CD4-positive, alpha-beta T cell treated with Interleukin-12 subunit alpha and Interleukin-12 subunit beta, for 1 hour (primary cell): ENCODE measurements at regions not wholly inside any gene's neighbourhood (a gene's known extent, or its start where the extent isn't known, plus 50 kb on each side); places are given as distances from the start of the nearest gene placed in this dataset.
"Not testable (repeated sequence)": the region's sequence is repeated elsewhere in the genome, so short reads cannot be mapped to it uniquely, and the experiment has no call there.

ENCODE experiments used
- DNase-seq: peaks from one replicate; pipeline ENCODE4 v3.0.0-alpha.2; 2020

DNA sequence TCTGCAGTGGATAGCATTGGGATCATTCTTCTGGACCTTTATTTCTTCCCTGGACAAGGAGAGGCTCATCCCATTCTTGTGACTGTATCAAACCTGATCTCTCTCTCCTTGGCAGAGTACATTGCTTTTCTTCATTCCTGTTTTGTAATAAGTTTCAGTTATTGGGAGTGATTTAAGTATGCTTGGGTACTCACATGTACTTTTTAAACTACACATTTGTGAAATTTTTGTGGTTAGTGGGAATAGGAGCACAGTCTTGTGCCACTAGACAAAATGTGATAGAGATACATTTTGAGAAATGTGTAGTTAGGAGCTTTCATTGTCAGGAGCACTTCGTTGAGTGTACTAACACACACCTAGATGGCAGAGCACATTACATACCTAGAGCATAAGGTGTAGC lies 262.6 kb downstream of the C3orf38 start:
- no peak for DNase-seq

DNA sequence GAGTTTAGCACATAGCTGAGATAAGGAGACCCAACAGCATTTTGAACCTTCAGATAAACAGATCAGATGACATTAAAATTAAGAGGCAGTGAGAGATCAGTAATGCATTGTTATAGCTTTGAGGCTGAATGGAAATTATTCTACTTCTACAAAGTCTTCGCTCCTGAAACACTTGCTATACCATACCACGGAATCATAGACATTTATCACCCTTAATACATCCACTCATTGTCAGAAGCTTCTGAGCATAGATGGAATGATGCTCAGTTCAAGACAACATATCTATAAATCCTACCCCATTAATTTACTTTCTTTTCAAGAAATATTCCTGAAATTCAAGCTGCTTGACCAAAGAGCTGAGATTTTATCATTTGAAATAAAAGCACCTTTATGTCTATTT lies 266.7 kb downstream of the C3orf38 start:
- no peak for DNase-seq

DNA sequence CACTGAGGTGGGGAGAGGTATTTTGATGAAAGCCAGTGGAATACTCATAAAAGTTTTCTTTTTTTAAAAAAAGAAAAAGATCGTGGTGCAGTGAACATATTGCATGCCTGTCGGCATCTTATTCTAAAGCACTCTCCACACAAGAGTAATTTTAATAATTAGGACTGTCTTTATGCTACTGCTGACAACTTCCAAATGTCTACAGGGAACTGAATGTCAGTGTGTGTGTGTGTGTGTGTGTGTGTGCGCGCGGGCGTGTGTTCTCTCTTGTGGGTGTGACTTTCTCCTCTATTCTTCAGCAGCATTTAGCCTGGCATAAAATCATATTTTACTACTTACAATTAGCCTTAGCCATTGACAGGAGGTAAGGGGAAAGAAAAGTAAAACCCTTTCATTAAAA lies 268.5 kb downstream of the C3orf38 start:
- no peak for DNase-seq

DNA sequence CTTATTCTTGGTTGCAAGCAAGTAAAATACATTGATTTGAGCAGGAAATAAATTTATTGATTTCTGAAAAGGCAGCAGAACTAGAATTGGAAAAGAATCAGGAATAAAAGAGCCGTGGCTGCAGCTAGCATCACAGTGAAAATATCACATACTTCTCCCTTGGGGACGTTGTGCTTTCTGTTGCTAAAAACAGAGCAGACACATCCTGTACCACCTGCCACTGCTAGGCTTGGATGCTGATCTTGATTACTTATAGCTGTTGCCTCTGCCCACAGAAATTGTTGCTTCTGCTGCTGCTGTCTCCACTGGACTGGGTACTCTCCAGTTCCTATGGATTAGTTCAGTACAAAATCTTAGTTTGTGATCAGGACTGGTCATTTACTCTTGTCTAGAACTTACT lies 283.8 kb downstream of the C3orf38 start:
- no peak for DNase-seq

DNA sequence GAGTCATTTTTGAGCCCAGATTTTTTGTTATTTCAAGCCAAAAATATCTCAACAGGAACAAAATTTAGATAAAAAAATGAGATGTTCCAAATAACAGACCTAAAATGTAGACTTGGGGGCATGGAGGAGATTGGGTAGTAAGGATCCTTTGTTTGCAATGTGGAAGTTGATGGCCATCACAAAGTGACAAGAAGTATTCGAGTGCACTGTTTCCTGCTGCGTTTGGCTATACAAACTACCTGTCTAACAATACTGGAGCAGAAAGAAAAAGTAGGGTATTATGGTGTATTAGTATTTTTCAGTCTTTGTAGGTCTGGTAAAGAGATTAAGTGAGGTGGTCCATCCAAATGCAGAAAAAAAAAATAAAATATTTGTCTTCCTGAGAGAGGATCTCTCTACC lies 284.2 kb downstream of the C3orf38 start:
- no peak for DNase-seq

DNA sequence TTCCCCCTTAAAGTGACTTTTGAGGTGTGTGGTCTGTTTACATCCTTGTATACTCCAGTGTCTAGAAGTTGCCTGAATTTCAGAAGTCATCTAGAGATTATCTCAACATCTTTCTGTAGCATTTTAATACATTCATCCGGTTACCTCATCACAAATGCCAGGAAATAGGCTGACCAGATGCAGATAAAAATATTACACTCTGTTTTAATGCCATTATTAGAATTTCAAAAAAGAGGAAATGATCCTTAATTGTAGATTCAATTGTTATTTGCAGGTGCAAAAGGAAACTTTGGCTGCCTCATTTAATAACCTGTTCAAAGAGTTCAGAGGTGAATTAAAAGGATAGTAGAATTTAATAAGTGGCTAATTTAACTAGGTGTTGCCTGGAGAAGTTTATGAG lies 290.9 kb downstream of the C3orf38 start:
- DNase-seq, result no peak

DNA sequence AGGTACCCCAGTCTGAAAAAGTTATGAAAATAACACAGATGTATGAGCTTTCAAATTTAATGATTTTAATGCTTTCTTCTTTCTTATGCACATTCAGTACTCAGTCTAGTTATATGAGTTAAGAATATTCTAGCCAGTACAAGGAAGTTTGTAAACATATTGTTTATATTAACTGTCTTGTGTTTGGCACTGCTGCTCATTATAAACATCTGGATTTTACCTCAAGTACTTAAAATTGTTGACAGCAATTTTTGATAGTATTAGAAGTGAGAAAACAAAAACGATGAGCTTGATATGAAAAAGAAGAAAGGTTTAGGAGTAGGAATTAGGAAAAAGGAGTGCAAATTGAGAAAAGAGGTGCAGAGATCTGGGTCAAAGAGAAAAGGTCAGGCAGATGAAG lies 293.3 kb downstream of the C3orf38 start:
- no peak for DNase-seq

DNA sequence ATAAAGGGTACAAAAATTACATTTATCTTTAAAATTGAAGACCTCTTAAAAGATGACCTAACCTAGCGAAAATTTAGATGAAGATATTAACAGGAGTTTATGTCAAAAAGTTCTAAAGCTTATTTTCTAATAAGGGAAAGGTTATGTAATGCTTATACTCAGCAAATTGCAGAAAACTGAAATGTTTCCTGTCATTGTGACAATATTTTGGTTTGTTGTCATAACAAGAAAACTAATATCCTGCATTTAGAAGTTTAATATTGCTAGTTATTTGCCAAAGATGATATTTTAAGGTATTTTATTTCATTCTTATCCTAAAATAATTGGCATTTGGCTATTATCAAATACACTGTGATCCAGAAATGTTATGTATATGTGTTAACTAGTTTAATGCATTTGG lies 294.5 kb downstream of the C3orf38 start:
- no peak for DNase-seq

DNA sequence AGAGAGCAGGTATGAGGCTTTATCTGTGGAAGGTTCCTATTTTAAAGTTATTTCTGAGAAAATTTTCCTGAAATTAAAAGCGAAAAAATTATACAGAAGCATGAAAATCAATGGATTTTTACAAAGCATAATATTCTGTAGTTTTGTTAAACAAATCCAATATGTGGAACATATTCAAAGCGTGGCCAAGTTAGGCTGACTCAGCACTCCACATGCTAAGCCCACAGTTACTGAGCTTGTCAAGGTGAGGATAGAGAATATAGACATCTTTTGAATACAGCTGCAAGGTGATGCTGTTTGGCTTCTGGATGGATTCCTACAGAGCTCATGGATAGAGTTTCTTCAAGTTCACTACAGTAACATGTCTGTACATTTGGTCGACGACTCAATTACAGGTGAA lies 302.5 kb downstream of the C3orf38 start:
- no peak for DNase-seq

DNA sequence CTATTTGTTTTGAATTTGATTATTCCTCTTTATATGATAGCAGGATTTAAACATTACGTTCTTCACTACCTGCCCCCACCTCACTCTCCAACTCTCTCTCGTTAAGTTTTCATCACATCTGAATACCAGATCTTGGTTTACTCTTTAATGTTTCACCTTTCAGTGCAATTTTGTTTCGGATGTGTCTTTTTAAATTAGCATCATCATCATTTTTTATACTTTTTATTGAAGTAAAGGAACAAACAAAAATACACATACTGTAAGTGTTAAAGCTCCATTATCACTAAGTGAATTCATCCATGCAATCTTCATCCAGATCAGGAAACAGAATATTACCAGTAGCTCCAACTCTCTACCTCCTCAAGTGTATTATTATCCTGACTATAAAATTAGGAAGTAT lies 310.6 kb downstream of the C3orf38 start:
- no peak for DNase-seq

DNA sequence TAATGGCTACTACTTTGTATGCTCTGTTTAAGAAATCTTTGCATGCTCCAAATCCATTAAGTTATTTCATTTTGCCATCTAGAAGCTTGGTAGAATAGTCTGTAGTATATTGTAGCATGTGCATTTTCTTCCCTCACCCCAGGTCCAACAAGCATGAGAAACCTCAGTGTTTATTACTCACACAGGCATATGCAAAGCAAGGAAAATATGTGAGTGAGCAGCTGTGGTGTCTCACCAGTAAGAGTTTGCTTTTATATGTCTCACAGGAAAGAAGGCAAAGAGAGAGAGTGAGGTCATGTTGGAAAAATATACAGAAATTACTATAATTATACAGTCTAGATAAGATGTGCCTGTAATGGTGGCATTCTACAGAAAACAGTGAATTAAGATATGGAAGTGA lies 312.5 kb downstream of the C3orf38 start:
- DNase-seq, result no peak

DNA sequence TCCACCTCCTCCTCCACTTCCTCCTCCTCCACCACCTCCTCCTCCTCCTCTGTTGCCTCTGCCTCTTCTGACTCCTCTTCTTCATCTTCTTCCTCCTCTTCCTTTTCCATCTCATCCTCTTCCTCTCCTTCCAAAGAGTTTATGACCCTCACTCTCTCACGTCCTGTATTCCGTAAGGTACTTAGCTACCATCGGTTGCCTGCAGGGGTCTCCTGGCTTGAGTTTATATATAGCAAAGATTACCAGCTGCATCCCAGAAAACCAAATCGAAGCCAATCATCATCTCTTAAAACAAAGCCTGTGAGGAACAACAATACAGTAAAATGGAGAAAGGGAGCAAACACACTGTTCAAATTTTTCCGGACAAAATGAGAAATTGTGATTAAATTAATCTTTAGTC lies 317.4 kb downstream of the C3orf38 start:
- DNase-seq, result no peak

DNA sequence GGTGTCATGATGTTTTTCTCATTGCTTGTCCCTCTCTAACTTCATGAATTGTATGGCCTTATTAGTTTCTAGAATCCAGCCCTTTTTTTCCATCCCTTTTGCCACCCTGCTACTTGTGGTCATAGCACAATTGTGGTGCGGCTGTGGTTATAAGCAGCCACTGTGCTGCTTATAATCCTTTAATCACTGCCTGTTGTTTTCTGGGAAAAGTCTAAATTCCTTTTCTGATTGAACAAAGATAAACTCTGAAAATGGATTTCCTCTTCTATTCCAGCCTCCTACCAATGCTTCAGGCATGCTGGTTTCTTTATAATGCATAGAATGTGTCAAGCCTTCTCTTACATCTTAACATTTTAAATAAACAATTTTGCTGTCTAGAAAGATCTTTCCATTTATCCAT lies 319.5 kb downstream of the C3orf38 start:
- no peak for DNase-seq

DNA sequence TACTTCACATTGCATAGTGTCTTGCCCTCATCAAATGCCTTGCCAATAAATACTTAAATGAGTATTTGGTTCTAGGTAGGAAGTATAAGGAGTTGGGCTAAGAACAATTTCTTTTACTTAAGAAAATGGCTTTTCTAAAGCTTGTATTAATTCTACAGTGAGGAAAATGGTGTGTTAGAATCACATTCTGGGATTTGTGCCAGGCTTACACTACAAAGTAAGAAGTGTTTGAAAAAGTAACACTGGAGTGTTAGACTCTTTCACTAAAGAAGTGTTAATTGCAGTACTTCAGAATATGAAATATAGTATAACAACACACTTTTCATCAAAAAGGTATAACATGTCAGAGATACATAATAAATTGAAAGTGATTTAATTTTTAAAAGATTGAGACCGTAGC lies 328.7 kb downstream of the C3orf38 start:
- no peak for DNase-seq

DNA sequence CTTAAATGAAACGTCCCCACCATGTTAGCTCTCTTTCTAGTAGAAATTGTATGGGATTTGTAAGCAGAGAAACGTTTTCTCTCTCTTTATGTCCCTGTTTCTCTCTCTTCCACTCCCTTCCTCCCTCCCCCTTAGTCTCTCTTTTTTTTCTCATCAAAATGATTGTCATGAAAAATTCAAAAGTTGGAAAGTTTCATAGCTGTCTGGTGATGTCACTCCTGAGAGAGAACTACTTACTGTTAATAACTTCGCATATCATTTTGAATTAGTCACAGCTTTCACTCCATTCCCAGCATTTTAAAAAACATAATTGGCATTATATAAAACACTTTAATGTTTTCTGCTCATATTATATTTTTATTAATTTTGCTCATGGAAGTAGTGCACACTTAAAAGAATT lies 331.1 kb downstream of the C3orf38 start:
- DNase-seq, result no peak

DNA sequence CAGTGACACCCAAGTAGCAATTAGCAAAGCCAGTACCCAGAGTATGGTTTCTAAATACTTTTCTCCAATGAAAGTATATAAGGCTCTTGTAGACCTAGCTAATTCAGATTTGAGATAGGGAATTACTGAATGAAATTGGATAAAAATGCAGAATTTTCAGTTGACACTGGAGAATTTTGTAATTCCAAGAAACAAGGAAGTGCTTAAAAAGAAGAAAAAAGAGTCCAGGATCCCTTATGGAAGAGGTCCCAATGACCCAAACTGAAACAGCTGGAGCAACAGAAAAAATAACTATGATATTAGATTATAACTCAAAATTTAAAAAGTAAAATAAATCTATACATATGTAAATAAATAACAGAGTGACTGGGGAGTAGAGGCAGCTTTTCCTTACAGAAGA lies 335.2 kb downstream of the C3orf38 start:
- no peak for DNase-seq

DNA sequence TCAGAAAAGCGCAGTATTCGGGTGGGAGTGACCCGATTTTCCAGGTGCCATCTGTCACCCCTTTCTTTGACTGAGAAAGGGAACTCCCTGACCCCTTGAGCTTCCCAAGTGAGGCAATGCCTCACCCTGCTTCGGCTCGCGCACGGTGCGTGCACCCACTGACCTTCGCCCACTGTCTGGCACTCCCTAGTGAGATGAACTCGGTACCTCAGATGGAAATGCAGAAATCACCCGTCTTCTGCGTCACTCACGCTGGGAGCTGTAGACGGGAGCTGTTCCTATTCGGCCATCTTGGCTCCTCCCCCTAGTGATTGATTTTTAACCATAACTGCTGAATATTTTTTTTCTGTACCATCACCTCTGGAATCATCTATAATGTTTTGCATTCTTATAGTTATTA lies 359.1 kb downstream of the C3orf38 start:
- not testable (repeated sequence) for DNase-seq

DNA sequence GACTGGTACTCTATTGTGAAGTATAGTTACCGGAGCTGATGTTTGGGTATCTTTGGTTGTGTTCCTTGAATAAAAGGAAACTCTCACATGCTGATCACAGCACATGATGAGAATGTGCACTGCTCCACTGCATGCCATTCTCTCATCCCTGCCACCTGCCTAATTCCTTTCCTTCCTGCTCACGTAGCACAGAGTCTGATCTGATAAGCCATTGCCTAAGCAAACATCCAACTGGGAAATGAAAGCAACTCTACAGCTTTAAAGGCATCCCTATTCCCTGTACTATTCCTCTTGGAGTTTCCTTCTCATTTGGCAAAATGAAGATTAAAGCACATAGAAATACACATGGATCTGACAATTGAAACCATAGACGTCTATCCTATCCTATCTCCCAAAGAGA lies 359.8 kb downstream of the C3orf38 start:
- DNase-seq, result no peak

DNA sequence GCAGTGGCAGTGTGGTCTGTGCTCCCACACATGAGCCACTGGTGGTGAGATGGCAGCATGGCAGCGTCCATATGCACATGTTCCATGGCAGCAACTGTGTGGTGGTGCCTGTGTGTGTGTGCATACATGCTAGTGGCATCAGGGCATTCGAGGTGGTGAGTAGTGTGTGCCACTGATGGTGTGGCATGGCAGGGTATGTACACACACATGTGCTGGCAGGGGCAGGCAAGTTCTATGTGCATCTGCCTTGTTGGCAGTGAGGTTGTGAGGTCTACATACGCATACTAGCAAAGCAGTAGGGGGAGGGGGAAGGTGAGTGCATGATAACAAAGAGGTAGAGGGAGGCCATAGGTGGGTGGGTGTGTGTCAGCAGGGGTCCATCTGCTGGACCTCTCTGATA lies 378.7 kb downstream of the C3orf38 start:
- DNase-seq, result no peak

DNA sequence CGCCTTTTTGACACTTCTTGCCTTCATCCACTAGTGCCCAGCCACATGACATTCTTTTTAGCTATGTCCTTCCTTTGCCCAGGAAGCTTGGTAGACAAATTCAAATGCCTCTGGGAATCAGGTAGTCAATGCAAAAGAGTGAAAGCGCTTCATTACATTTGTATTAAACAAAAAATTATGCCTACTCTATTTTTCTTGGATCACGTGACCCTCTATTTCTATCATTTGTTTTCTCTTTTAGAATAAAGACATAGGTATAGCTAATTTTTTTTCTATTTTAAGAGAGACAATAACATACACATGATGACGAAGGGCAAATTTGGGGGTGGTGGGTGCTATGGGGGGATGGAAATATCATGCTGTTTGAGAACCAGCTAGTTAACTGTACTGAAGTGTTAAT lies 384.8 kb downstream of the C3orf38 start:
- no peak for DNase-seq

DNA sequence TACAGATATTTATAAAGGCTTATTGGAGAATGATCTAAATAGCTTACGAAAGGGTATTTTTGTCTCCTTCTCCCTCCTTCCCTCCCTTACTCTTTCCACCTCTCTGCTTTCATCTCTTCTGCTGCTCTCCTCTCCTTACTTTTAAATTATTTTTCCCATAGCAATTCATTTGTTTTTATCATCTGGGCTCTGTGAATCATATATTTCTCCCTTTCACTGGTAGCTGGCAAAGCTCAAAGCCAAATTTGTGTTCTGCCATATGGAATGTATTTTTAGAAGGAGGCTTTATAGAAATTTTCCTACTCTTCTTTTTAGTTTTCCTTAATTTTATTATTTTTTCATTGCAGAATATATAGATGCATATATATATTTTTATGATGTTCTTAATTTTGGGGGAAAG lies 385.8 kb downstream of the C3orf38 start:
- no peak for DNase-seq

DNA sequence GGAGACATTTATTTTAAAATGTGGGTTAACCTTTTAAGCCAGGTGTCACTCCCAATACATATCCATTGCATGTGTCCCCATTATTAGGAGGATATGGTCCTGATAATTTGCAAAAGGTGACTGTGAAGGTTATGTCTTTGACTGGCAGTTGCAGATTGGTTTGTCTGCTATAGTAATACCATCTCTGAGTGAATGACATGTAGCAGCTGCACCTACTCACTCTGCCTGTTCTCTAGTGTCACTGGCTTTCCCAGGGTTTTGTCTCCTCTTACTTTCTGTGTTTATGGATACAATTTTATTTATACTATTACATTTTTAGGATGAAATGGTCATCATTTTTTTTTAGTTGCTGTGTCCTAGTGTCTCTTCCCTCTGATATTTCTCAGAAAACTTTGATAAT lies 393.2 kb downstream of the C3orf38 start:
- no peak for DNase-seq

DNA sequence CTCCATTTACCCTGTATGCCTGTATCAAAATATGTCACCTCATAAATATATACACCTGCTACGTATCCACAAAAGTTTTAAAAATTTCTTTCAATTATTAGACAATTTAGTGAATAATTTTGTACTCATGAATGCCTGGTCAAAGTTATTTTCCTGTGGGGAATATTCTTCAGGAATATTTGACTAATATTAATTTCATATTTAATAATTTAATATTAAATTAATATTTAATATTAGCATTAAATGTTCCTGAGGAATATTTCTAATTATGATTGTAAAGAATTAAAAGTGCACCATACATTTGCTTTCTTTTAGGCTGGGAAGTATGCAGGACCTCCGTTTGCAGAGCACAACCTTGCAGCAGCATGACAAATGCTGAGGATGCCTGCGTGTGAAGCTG lies 422.7 kb downstream of the C3orf38 start:
- DNase-seq, result no peak

DNA sequence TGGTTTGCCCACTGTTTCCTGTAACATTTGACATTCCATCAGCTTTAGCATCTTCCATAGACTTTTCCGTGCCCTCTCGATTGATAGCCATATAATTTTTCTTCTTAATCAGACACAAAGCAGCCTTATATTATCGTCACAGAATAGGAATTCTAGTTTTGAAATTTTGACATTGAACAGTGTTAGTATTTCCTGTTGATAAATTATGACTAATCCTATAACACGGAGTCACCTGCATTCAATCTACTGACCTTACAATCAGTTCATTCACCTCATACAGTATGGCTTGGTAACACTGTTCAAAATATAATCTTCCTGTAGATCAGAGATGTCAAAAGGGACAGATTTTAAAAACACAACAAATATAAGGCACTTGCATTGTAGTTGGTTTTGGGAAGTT lies 423.7 kb downstream of the C3orf38 start:
- DNase-seq, result no peak

DNA sequence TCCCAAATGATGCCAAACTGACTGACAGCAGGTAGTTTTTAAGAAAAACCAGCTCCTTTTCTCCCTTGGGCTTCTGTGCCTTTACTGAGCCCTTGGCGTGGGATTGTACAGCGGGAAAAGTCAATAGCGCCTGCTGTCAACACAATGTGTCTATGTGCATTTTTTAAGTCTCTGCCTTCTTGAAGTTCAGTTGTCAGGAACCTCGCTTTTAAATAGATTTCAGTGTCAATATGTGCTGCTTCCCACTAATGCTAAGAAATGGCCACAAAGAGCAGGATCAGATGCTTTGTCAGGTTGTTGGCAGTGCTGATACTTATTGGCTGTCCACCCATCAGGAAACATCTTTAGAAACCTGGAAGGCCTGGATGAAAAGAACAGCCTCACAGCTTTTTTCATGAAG lies 424.4 kb downstream of the C3orf38 start:
- no peak for DNase-seq

DNA sequence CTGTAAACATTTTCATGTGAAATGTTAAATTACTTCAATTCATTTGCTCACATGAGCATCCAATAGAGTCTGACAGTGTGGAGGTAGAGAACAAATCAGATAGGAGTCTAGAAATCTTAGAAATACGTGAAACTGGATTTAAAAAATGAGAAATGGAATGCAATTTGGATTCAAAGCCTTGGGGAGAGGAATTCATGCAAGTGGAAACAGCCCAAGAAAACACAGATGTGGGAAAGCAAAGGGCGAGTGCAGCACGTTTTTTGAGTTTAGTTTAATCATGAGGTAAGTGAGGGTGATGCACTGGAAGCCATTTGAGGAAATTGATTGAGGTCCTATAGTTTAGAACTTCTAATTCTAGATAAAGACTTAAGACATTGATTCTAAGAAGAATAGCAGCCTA lies 434.7 kb downstream of the C3orf38 start:
- no peak for DNase-seq
